Ovary (tissue), 7 donors: ENCODE measurements at regions not wholly inside any gene's neighbourhood (a gene's known extent, or its start where the extent isn't known, plus 50 kb on each side); places are given as distances from the start of the nearest gene placed in this dataset.

Experiments
- DNase-seq, 5 donors: peaks; one replicate each; pipeline ENCODE4 v3.0.0-alpha.2; 2019 to 2020
- H3K27ac ChIP-seq, 2 donors: fragments of 200-600 bp; one replicate each; pipeline versions ENCODE4 v1.5.1 to v1.8.0; 2019 to 2022
- H3K27me3 ChIP-seq: fragments of 200-600 bp; one replicate; pipeline ENCODE4 v1.8.0; 2022
- H3K36me3 ChIP-seq: fragments of 200-600 bp; sonication (generic); one replicate; pipeline ENCODE4 v1.5.1; 2019
- H3K4me1 ChIP-seq: one replicate; pipeline ENCODE4 v1.8.1; 2013; ENCODE audit warnings: mild to moderate bottlenecking, moderate library complexity; ENCODE audit not compliant: insufficient read depth
- H3K4me3 ChIP-seq: fragments of 200-600 bp; sonication (generic); one replicate; pipeline ENCODE4 v1.5.1; 2017
- H3K9me3 ChIP-seq, 2 donors: fragments of 200-600 bp in 1 of 2; sonication (generic) in 1 of 2; one replicate each; pipeline versions ENCODE4 v1.5.1 to v1.8.1; 2013 to 2019; ENCODE audit warnings: mild to moderate bottlenecking in 1 of 2, moderate library complexity in 1 of 2
- EP300 ChIP-seq: sonication (generic); formaldehyde crosslinking; IDR thresholded peaks from one replicate; pipeline ENCODE4 v1.6.1; 2017; ENCODE audit warnings: antibody characterized with exemption
- POLR2A ChIP-seq: fragments of 450-650 bp; IDR thresholded peaks from one replicate; pipeline ENCODE4 v1.6.1; 2017; ENCODE audit warnings: antibody characterized with exemption, mild to moderate bottlenecking, moderate library complexity
- WGBS, 3 donors: extraction: QIAGEN DNeasy Blood & Tissue Kit in 1 of 3; methylation state at CpG; one replicate each; pipeline versions ENCODE4 v1.1.5 to v1.1.7; 2013 to 2017; 5-methylcytosine and 5-hydroxymethylcytosine counted together
- intact Hi-C, 4 donors: fragments of 100-400 bp; cut with DNase I; formaldehyde crosslinking; loops; one replicate each; pipeline versions ENCODE4 v1.11.0 to v1.15.1; 2022 to 2023
- TF ChIP-seq, protein P1 (sequence below), 3 donors: fragments of 450-650 bp in 2 of 3; fragments of 200-600 bp in 1 of 3; IDR thresholded peaks; one replicate each; pipeline versions ENCODE4 v1.5.1 to v1.8.0; 2016 to 2022; ENCODE audit warnings: antibody characterized with exemption in 3 of 3, mild to moderate bottlenecking in 1 of 3
- donor health status: DM: no; HTN: no; CAD: no; lungs with moderate emphysema.
- donor health status: DM: no; HTN: no; CAD: no.
- donor health status: Bipolar disorder and iron deficiency.
- donor health status: DM: no; HTN: no; CAD: no.
- donor health status: DM: yes; HTN: yes; CAD: no.

DNA sequence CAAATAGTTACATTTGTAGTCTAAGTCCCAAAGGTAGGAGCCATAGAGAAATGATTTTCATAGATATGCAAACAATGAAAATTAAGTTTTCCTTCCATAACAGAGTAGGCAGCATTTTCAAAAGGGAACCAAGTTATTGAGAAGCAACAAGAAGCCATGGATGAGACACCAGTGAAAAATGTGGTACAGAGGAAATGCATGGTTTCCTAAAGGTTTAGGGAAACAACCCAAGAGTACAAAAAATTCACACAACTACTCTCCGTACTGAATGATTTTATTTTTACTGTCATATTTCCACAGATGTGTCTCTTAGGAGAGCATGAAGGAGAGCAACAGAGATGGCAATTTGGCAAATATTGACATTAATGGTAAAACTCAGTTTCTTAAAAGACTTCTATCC, 1408.9 kb upstream of the PCDH7 start:
- intact Hi-C loops: no loop called here
- no peaks in the 10 kb centered on the region for H3K9me3 ChIP-seq
- TF ChIP-seq EP300 (no peak), POLR2A (no peak)
- TF ChIP-seq, protein P1, sequence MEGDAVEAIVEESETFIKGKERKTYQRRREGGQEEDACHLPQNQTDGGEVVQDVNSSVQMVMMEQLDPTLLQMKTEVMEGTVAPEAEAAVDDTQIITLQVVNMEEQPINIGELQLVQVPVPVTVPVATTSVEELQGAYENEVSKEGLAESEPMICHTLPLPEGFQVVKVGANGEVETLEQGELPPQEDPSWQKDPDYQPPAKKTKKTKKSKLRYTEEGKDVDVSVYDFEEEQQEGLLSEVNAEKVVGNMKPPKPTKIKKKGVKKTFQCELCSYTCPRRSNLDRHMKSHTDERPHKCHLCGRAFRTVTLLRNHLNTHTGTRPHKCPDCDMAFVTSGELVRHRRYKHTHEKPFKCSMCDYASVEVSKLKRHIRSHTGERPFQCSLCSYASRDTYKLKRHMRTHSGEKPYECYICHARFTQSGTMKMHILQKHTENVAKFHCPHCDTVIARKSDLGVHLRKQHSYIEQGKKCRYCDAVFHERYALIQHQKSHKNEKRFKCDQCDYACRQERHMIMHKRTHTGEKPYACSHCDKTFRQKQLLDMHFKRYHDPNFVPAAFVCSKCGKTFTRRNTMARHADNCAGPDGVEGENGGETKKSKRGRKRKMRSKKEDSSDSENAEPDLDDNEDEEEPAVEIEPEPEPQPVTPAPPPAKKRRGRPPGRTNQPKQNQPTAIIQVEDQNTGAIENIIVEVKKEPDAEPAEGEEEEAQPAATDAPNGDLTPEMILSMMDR (IDR thresholded peaks at IDR 0.05): no peak
- no peak overlapping the region for H3K27ac ChIP-seq
- no peak for DNase-seq
- H3K36me3 ChIP-seq: no peaks in the 10 kb centered on the region
- no peaks in the 10 kb centered on the region for H3K27me3 ChIP-seq
- H3K4me3 ChIP-seq: no peak overlapping the region
- 60 to 71% (median 64%) methylated on average over 1 of the region's 1 CpG for WGBS, 3 donors
- H3K4me1 ChIP-seq: no peaks in the 10 kb centered on the region

DNA sequence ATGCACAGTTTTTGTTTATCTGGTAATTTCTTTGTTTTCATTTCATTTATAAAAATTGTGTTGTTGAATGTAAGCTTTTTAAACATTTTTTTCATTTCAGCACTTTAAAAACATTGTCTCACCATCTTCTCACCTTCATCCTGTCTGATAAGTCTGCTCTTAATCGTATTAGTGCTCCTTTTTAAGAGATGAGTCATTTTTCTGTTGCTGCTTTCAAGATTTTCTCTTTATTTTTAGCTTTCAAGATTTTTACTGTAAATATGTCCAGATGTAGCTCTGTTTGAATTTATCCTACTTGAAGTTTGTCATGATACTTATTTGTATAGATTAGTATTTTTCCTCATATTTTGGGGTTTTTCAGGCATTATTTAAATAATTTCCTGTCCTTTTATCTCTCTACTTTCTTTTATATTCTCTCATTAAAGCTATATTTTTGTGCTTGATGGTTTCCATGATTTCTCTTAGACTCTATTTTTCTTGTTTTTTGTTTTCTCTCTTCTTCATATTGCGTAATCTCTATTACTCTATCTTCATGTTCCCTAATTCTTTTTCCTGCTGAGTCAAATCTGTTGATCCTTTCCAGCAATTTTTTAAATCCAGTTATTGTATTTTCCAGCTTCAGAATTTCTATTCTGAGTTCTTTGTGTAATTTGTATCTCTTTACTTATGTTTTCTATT, 1400.4 kb upstream of the PCDH7 start:
- no peak overlapping the region for H3K27ac ChIP-seq
- H3K36me3 ChIP-seq: no peaks in the 10 kb centered on the region
- TF ChIP-seq, protein P1 (IDR thresholded peaks at IDR 0.05): no peak
- TF ChIP-seq POLR2A (no peak), EP300 (no peak)
- DNase-seq: no peak
- no peaks in the 10 kb centered on the region for H3K4me1 ChIP-seq
- no peaks in the 10 kb centered on the region for H3K9me3 ChIP-seq
- intact Hi-C loops: no loop called here
- H3K27me3 ChIP-seq: no peaks in the 10 kb centered on the region
- no peak overlapping the region for H3K4me3 ChIP-seq
- WGBS, 3 donors: 70 to 80% (median 71%) methylated on average over 2 of the region's 2 CpGs

DNA sequence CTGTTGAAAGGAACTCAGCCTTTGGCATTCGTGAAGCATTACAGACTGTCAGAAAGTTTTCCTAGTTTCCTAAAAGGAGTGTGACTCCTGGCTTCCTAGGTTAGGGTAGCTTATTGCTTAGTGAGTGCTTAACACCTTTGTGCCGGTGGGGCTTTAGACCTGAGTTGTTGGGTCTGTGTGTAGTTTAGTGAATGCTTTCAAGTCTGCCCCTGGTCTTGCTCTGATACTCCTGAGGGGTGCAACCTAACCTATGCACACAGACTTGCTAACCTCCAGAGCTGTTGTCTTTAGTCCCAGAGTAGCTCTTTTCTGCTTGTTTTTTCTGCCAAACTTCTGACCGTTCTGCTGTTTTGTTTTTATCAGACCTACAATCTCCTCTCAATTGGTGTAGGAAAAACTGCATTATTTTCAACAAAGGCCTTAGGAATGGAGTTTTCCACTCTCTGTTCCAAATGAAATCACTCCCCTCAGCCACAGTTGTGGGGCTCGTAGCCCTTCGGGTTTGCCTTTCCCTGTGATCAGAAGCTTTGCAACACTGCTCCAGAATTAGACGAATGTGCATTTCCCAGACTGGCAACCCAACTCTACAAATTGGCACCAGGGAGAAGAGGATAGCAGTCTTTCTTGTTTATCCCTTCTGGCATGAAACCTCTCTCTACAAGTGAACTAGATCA, 1399.1 kb upstream of the PCDH7 start:
- no peaks in the 10 kb centered on the region for H3K4me1 ChIP-seq
- H3K27ac ChIP-seq: no peak overlapping the region
- no peaks in the 10 kb centered on the region for H3K9me3 ChIP-seq
- H3K36me3 ChIP-seq: no peaks in the 10 kb centered on the region
- intact Hi-C loops: no loop called here
- H3K4me3 ChIP-seq: no peak overlapping the region
- TF ChIP-seq, protein P1 (IDR thresholded peaks at IDR 0.05): no peak
- no peak for TF ChIP-seq POLR2A
- TF ChIP-seq EP300: no peak
- DNase-seq: no peak
- WGBS, 3 donors: 47 to 63% (median 50%) methylated on average over 6 of the region's 6 CpGs
- H3K27me3 ChIP-seq: no peaks in the 10 kb centered on the region

DNA sequence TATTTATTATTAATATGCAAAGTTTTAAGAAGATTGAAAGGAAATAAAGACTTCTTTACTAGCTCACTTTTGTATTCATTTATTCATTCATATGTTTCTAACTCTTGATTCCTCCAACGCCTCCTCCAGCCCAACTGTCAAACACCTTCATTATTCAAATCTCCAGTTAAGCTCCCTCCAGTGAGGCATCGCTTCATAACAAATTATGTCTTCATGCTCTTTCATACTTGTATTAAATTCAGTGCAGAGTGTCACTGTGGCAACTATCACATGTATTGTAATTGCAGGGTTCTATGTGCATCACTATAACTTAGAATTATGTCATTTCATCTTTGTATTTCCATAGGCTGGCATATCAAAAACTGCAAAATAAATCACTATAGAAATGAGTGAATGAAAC, 1394.2 kb upstream of the PCDH7 start:
- WGBS, 3 donors: 79 to 87% (median 82%) methylated on average over 2 of the region's 2 CpGs
- intact Hi-C loops: no loop called here
- TF ChIP-seq, protein P1 (IDR thresholded peaks at IDR 0.05): no peak
- TF ChIP-seq POLR2A (no peak), EP300 (no peak)

More for the DNA sequence above, 1394.2 kb upstream of the PCDH7 start:
- no peaks in the 10 kb centered on the region for H3K4me1 ChIP-seq
- no peak for DNase-seq
- H3K36me3 ChIP-seq: no peaks in the 10 kb centered on the region
- H3K9me3 ChIP-seq: no peaks in the 10 kb centered on the region
- H3K4me3 ChIP-seq: no peak overlapping the region
- no peak overlapping the region for H3K27ac ChIP-seq
- H3K27me3 ChIP-seq: no peaks in the 10 kb centered on the region
